Right lobe of liver (tissue), 6 donors: ENCODE measurements at regions not wholly inside any gene's neighbourhood (a gene's known extent, or its start where the extent isn't known, plus 50 kb on each side); places are given as distances from the start of the nearest gene placed in this dataset.

ENCODE experiments used
- ATAC-seq, 4 donors: fragments of 200-7000 bp; cut with Tn5 transposase; one replicate each; pipeline ENCODE4 v1.9.1; 2020; ENCODE audit warnings: mild to moderate bottlenecking in 4 of 4, moderate library complexity in 4 of 4
- DNase-seq, 3 donors: peaks; one replicate each; pipeline ENCODE4 v3.0.0-alpha.2; 2020
- H3K27ac ChIP-seq, 3 donors: fragments of 200-600 bp; one replicate each; pipeline ENCODE4 v1.8.0; 2022
- H3K27me3 ChIP-seq, 2 donors: fragments of 200-600 bp; one replicate each; pipeline ENCODE4 v1.8.0; 2022
- H3K36me3 ChIP-seq, 4 donors: fragments of 200-600 bp; sonication (generic) in 1 of 4; one replicate each; pipeline versions ENCODE4 v1.5.1 to v1.8.0; 2017 to 2022; ENCODE audit warnings: control low read depth in 1 of 4
- H3K4me1 ChIP-seq, 4 donors: fragments of 200-600 bp; sonication (generic) in 1 of 4; one replicate each; pipeline versions ENCODE4 v1.5.1 to v1.8.0; 2017 to 2022; ENCODE audit warnings: control low read depth in 1 of 4
- H3K4me3 ChIP-seq, 3 donors: fragments of 200-600 bp; one replicate each; pipeline ENCODE4 v1.8.0; 2022
- H3K9me3 ChIP-seq, 4 donors: fragments of 200-600 bp; sonication (generic) in 1 of 4; one replicate each; pipeline versions ENCODE4 v1.5.1 to v1.8.0; 2017 to 2022; ENCODE audit warnings: control low read depth in 1 of 4
- CTCF ChIP-seq, 4 donors: fragments of 200-600 bp in 3 of 4; fragments of 450-650 bp in 1 of 4; IDR thresholded peaks; one replicate each; pipeline versions ENCODE4 v1.5.1 to v1.8.0; 2016 to 2022; ENCODE audit warnings: antibody characterized with exemption in 4 of 4, mild to moderate bottlenecking in 2 of 4
- POLR2A ChIP-seq: fragments of 450-650 bp; IDR thresholded peaks from one replicate; pipeline ENCODE4 v1.6.1; 2017; ENCODE audit warnings: antibody characterized with exemption, mild to moderate bottlenecking
- WGBS: methylation state at CpG from one replicate; pipeline ENCODE4 v1.1.6; 2018; ENCODE audit warnings: low coverage, low lambda C conversion rate; ENCODE audit not compliant: insufficient coverage; ENCODE audit errors: missing lambda C conversion rate; 5-methylcytosine and 5-hydroxymethylcytosine counted together
- intact Hi-C, 2 donors: fragments of 100-400 bp; cut with DNase I; formaldehyde crosslinking; loops; one replicate each; pipeline versions ENCODE4 v1.11.2 to v1.14.1; 2022
- donor health status: DM: no; HTN: yes; CAD: no.
- donor health status: DM: no; HTN: no; CAD: no.
- donor health status: DM: no; HTN: no; CAD: no.
- donor health status: DM: no; HTN: yes; CAD: no.
- donor health status: DM: no; HTN: yes; CAD: no.

GRCh38 chr6:14622909-14623505, 505.4 kb downstream of the CD83 start:
- no peak for ATAC-seq
- intact Hi-C loops, result no loop called here
- Histone ChIP-seq H3K9me3 (no peaks in the 10 kb centered on the region), H3K27me3 (no peaks in the 10 kb centered on the region), H3K27ac (no peak overlapping the region), H3K4me1 (no peaks in the 10 kb centered on the region), H3K4me3 (no peak overlapping the region), H3K36me3 (no peaks in the 10 kb centered on the region)
- 61% methylated on average over 6 of the region's 6 CpGs for WGBS
- no peak for DNase-seq
- TF ChIP-seq CTCF (IDR thresholded peaks at IDR 0.05), result no peak
- TF ChIP-seq POLR2A, result no peak

DNA sequence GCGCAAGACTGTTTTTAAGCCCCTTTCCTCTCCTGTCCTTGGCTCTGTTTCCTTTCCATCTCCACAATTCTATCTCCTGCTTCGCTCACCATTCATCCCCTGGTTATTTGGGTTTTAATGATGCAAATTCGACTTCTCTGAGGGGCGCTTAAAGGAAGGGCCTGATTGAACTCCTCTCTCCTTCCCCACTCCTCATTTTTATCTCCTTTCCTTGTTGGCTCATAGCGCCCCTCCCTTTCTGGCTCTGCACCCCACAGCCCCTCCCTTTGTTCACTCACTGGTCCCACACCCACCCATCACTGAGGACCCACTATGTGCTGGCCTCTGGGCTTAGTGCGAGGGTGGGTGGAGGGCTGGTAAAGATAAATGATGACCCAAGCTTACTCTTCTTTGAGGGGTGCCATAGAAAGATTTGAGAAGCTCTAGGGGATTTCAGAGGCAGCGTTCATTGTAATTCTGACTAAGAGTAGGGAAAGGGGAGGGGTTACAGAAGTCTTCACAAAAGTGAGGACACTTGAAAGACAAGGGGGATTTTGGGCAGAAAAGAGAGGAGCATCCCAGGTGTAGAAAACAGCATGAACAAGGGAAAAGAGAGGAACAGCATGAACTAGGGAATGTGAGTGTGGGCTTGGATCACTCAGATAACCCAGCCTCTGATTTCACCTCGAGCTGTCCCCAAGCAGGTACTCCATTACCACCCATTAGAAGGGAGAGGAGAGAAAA, 507.8 kb downstream of the CD83 start:
- 75% methylated on average over 8 of the region's 8 CpGs for WGBS
- no peak for DNase-seq
- Histone ChIP-seq H3K4me1 (no peaks in the 10 kb centered on the region), H3K27ac (no peak overlapping the region), H3K9me3 (no peaks in the 10 kb centered on the region), H3K36me3 (no peaks in the 10 kb centered on the region), H3K27me3 (no peaks in the 10 kb centered on the region), H3K4me3 (no peak overlapping the region)
- intact Hi-C loops, result no loop called here
- no peak for ATAC-seq
- TF ChIP-seq CTCF (IDR thresholded peaks at IDR 0.05) (no peak), POLR2A (no peak)

DNA sequence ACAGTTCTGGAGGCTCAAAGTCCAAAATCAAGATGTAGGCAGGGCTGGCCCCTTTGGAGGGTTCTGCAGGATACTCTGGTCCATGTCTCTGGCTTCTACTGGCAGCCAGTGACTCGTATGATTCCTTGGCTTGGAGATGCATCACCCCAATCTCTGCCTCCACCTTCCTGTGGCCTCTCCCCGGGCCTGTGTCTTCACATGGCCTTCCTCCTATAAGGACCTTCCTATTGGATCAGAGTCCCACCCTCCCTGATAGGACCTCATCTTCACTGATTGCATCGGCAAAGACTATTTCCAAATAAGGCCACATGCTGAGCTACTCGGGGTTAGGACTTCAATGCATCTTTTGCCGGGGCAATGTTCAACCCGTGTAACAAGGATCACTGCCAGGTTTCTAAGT, 509.0 kb downstream of the CD83 start:
- no peaks in the 10 kb centered on the region for H3K4me1 ChIP-seq
- no peaks in the 10 kb centered on the region for H3K27me3 ChIP-seq
- H3K4me3 ChIP-seq, result no peak overlapping the region
- 53% methylated on average over 4 of the region's 6 CpGs for WGBS
- no peaks in the 10 kb centered on the region for H3K36me3 ChIP-seq
- H3K27ac ChIP-seq, result no peak overlapping the region
- DNase-seq, result no peak
- ATAC-seq, result no peak
- intact Hi-C loops, result no loop called here
- no peak for TF ChIP-seq POLR2A
- TF ChIP-seq CTCF (IDR thresholded peaks at IDR 0.05), result no peak
- no peaks in the 10 kb centered on the region for H3K9me3 ChIP-seq

DNA sequence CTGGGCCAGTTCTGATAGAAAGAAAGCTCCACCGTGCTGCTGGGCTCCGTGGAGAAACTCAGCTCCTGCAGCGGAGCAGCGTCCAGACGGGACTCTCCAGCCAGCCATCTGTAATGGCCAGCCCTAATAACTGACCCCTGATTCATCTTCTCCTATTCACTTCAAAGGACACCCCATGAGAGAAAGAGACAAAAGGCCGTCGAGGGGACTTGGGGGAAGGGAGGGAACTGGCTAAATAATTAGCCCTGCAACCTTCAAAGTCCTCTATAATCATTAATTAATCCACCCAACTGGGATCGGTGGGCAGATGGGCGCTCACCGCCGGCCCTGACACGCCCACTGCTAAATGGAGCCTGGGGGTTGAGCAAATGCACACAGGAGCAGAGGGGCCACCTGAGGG, 512.4 kb downstream of the CD83 start:
- no peak for DNase-seq
- Histone ChIP-seq H3K27ac (no peak overlapping the region), H3K4me3 (no peak overlapping the region), H3K27me3 (no peaks in the 10 kb centered on the region), H3K36me3 (no peaks in the 10 kb centered on the region), H3K4me1 (no peaks in the 10 kb centered on the region), H3K9me3 (no peaks in the 10 kb centered on the region)
- WGBS, result 27% methylated on average over 6 of the region's 12 CpGs
- ATAC-seq, result no peak
- TF ChIP-seq POLR2A (no peak), CTCF (IDR thresholded peaks at IDR 0.05) (no peak)
- intact Hi-C loops, result no loop called here
